HEK293T (cell line): ENCODE measurements at regions not wholly inside any gene's neighbourhood (a gene's known extent, or its start where the extent isn't known, plus 50 kb on each side); places are given as distances from the start of the nearest gene placed in this dataset.

Experiments
- CTCF ChIA-PET: fragments of 350-600 bp; formaldehyde crosslinking; extraction: SDS; loops from one replicate; lab custom pipeline; 2021; ENCODE audit warnings: antibody characterized with exemption, inconsistent platforms; lab: Yijun Ruan, JAX
- POLR2A ChIA-PET: fragments of 350-600 bp; formaldehyde crosslinking; extraction: SDS; loops from one replicate; lab custom pipeline; 2020; ENCODE audit warnings: antibody characterized with exemption, inconsistent platforms; lab: Yijun Ruan, JAX
- DNase-seq: peaks from one replicate; pipeline ENCODE4 v3.0.0; 2012; ENCODE audit warnings: mixed read lengths; ENCODE audit errors: extremely low spot score
- ARNT ChIP-seq: fragments of 450-650 bp; IDR thresholded peaks from 2 replicates; pipeline ENCODE4 v1.6.1; 2017; ENCODE audit warnings: mild to moderate bottlenecking
- BHLHE40 ChIP-seq: fragments of 450-650 bp; IDR thresholded peaks from 2 replicates; pipeline ENCODE4 v1.6.1; 2016; ENCODE audit warnings: mild to moderate bottlenecking, moderate library complexity, borderline replicate concordance
- CTBP1 ChIP-seq: fragments of 450-650 bp; IDR thresholded peaks from 2 replicates; pipeline ENCODE4 v1.6.1; 2016; ENCODE audit warnings: borderline replicate concordance
- ELF4 ChIP-seq: fragments of 450-650 bp; IDR thresholded peaks from 2 replicates; pipeline ENCODE4 v1.6.1; 2017; ENCODE audit warnings: antibody characterized with exemption
- FOXA1 ChIP-seq: fragments of 450-650 bp; IDR thresholded peaks from 2 replicates; pipeline ENCODE4 v1.6.1; 2016; ENCODE audit warnings: mild to moderate bottlenecking
- FOXK2 ChIP-seq: fragments of 450-650 bp; IDR thresholded peaks from 2 replicates; pipeline ENCODE4 v1.6.1; 2016; ENCODE audit warnings: mild to moderate bottlenecking
- FOXM1 ChIP-seq: fragments of 450-650 bp; IDR thresholded peaks from 2 replicates; pipeline ENCODE4 v1.6.1; 2017; ENCODE audit warnings: mild to moderate bottlenecking, borderline replicate concordance
- HDGF ChIP-seq: fragments of 450-650 bp; IDR thresholded peaks from 2 replicates; pipeline ENCODE4 v1.6.1; 2017; ENCODE audit warnings: antibody characterized with exemption, borderline replicate concordance
- L3MBTL2 ChIP-seq: fragments of 450-650 bp; conservative IDR thresholded peaks from 2 replicates; pipeline ENCODE4 v1.6.1; 2016; ENCODE audit warnings: mild to moderate bottlenecking
- LEF1 ChIP-seq: fragments of 450-650 bp; IDR thresholded peaks from 2 replicates; pipeline ENCODE4 v1.6.1; 2017; ENCODE audit warnings: mild to moderate bottlenecking, borderline replicate concordance
- NFRKB ChIP-seq: fragments of 450-650 bp; IDR thresholded peaks from 2 replicates; pipeline ENCODE4 v1.6.1; 2016; ENCODE audit warnings: mild to moderate bottlenecking, moderate library complexity
- PKNOX1 ChIP-seq: fragments of 450-650 bp; IDR thresholded peaks from 2 replicates; pipeline ENCODE4 v1.6.1; 2016
- SP1 ChIP-seq: fragments of 450-650 bp; IDR thresholded peaks from 2 replicates; pipeline ENCODE4 v1.6.1; 2017
- SUZ12 ChIP-seq: fragments of 450-650 bp; IDR thresholded peaks from 2 replicates; pipeline ENCODE4 v1.6.1; 2016; ENCODE audit warnings: mild to moderate bottlenecking
- TARDBP ChIP-seq: fragments of 450-650 bp; IDR thresholded peaks from 2 replicates; pipeline ENCODE4 v1.6.1; 2016
- ZNF384 ChIP-seq: fragments of 450-650 bp; IDR thresholded peaks from 2 replicates; pipeline ENCODE4 v1.6.1; 2016

GRCh38 chr2:57962861-57963260 is 83.7 kb upstream of the VRK2 start:
- DNase-seq: no peak
- ChIA-PET POLR2A (no interaction called here), CTCF (no interaction called here)
- TF ChIP-seq CTBP1 (no peak), SP1 (no peak), ZNF384 (no peak), ARNT (no peak), FOXK2 (no peak), TARDBP (no peak)

- ChIA-PET POLR2A (no interaction called here), CTCF (no interaction called here)
- DNase-seq: no peak
- TF ChIP-seq ARNT (no peak), NFRKB (no peak), FOXA1 (no peak), SP1 (no peak), FOXK2 (no peak), ELF4 (no peak), LEF1 (no peak), PKNOX1 (no peak)
These were observed 81.4 kb upstream of the VRK2 start for GRCh38 chr2:57965219-57965618.

- ChIA-PET CTCF (no interaction called here), POLR2A (no interaction called here)
- TF ChIP-seq LEF1 (no peak), ARNT (no peak), HDGF (no peak), CTBP1 (no peak), FOXM1 (no peak), FOXK2 (no peak), FOXA1 (no peak), L3MBTL2 (no peak), PKNOX1 (no peak), NFRKB (no peak), SP1 (no peak), SUZ12 (no peak), BHLHE40 (no peak), TARDBP (no peak), ZNF384 (no peak), ELF4 (no peak)
- DNase-seq: no peak
These were observed 80.6 kb upstream of the VRK2 start for GRCh38 chr2:57965961-57966360.

- ChIA-PET CTCF (interaction anchor here (0.6 kb wide), 1 partner anchor 67 kb away, joined by 4 read pairs; no protein-coding TSS in a partner anchor), POLR2A (no interaction called here)
- no peak for DNase-seq
- no peak for TF ChIP-seq FOXM1
- no peak for TF ChIP-seq SUZ12
- no peak for TF ChIP-seq NFRKB
- TF ChIP-seq TARDBP: no peak
- TF ChIP-seq HDGF: no peak
- TF ChIP-seq BHLHE40: no peak
- no peak for TF ChIP-seq ARNT
- no peak for TF ChIP-seq FOXK2
- TF ChIP-seq SP1: no peak
These were observed 72.9 kb upstream of the VRK2 start for GRCh38 chr2:57973621-57974186.

- DNase-seq: no peak
- TF ChIP-seq ELF4: no peak
- no peak for TF ChIP-seq ARNT
- TF ChIP-seq PKNOX1: no peak
- no peak for TF ChIP-seq L3MBTL2
- TF ChIP-seq ZNF384: no peak
- no peak for TF ChIP-seq FOXM1
- no peak for TF ChIP-seq LEF1
- no peak for TF ChIP-seq CTBP1
- no peak for TF ChIP-seq SUZ12
- TF ChIP-seq TARDBP: no peak
- no peak for TF ChIP-seq FOXK2
- TF ChIP-seq HDGF: no peak
- no peak for TF ChIP-seq FOXA1
- TF ChIP-seq BHLHE40: no peak
- no peak for TF ChIP-seq NFRKB
- TF ChIP-seq SP1: no peak
- CTCF ChIA-PET: no interaction called here
- POLR2A ChIA-PET: no interaction called here
These were observed 67.4 kb upstream of the VRK2 start for GRCh38 chr2:57979158-57979557.

- CTCF ChIA-PET: no interaction called here
- no peak for DNase-seq
- TF ChIP-seq HDGF: no peak
- TF ChIP-seq TARDBP: no peak
- no peak for TF ChIP-seq SP1
- no peak for TF ChIP-seq FOXM1
- no peak for TF ChIP-seq ELF4
- TF ChIP-seq FOXA1: no peak
- TF ChIP-seq BHLHE40: no peak
- no peak for TF ChIP-seq ARNT
- TF ChIP-seq PKNOX1: no peak
- no peak for TF ChIP-seq ZNF384
- TF ChIP-seq LEF1: no peak
- TF ChIP-seq SUZ12: no peak
- POLR2A ChIA-PET: no interaction called here
These were observed 65.4 kb upstream of the VRK2 start for GRCh38 chr2:57981083-57981768.
